GM19372 (cell line): ENCODE measurements at regions not wholly inside any gene's neighbourhood (a gene's known extent, or its start where the extent isn't known, plus 50 kb on each side); places are given as distances from the start of the nearest gene placed in this dataset.
"Not testable (repeated sequence)": the region's sequence is repeated elsewhere in the genome, so short reads cannot be mapped to it uniquely, and the experiment has no call there.

Experiments used
- ATAC-seq: cut with Tn5 transposase; IDR thresholded peaks from one replicate; pipeline ENCODE4 v1.9.1; 2021; ENCODE audit warnings: mild to moderate bottlenecking, low read depth, moderate library complexity; ENCODE audit not compliant: unreplicated experiment

GRCh38 chr1:38210895-38211177 is 164.2 kb upstream of the POU3F1 start:
- no peak for ATAC-seq

- no peak for ATAC-seq
These were observed 163.7 kb upstream of the POU3F1 start for GRCh38 chr1:38210021-38210894.

GRCh38 chr1:38208716-38209632 is 162.4 kb upstream of the POU3F1 start:
- no peak for ATAC-seq

- ATAC-seq: no peak
These were observed 161.3 kb upstream of the POU3F1 start for GRCh38 chr1:38207906-38208305.

GRCh38 chr1:38207275-38207674 is 160.7 kb upstream of the POU3F1 start:
- no peak for ATAC-seq

GRCh38 chr1:38204698-38205097 is 158.1 kb upstream of the POU3F1 start:
- no peak for ATAC-seq

- ATAC-seq: no peak
These were observed 156.8 kb upstream of the POU3F1 start for GRCh38 chr1:38203441-38203840.

- ATAC-seq: no peak
These were observed 154.8 kb upstream of the POU3F1 start for GRCh38 chr1:38201431-38201830.

GRCh38 chr1:38198621-38199020 is 152.0 kb upstream of the POU3F1 start:
- ATAC-seq: no peak

GRCh38 chr1:38198099-38198498 is 151.5 kb upstream of the POU3F1 start:
- ATAC-seq: no peak

- no peak for ATAC-seq
These were observed 150.9 kb upstream of the POU3F1 start for GRCh38 chr1:38197312-38198061.

- no peak for ATAC-seq
These were observed 147.9 kb upstream of the POU3F1 start for GRCh38 chr1:38194472-38194871.

GRCh38 chr1:38193040-38193439 is 146.4 kb upstream of the POU3F1 start:
- ATAC-seq: no peak

- no peak for ATAC-seq
These were observed 144.9 kb upstream of the POU3F1 start for GRCh38 chr1:38191461-38191860.

- ATAC-seq: no peak
These were observed 144.4 kb upstream of the POU3F1 start for GRCh38 chr1:38190983-38191382.

- ATAC-seq: no peak
These were observed 141.0 kb upstream of the POU3F1 start for GRCh38 chr1:38187552-38187951.

- no peak for ATAC-seq
These were observed 140.0 kb upstream of the POU3F1 start for GRCh38 chr1:38186566-38186965.

GRCh38 chr1:38185913-38186312 is 139.3 kb upstream of the POU3F1 start:
- ATAC-seq: no peak

GRCh38 chr1:38183747-38184146 is 137.2 kb upstream of the POU3F1 start:
- no peak for ATAC-seq

- ATAC-seq: no peak
These were observed 136.5 kb upstream of the POU3F1 start for GRCh38 chr1:38183096-38183495.

- not testable (repeated sequence) for ATAC-seq
These were observed 133.8 kb upstream of the POU3F1 start for GRCh38 chr1:38180388-38180787.
